NCI-H1105 treated with DMSO at 0.1 percent for 48 hours (cell line): ENCODE measurements at regions not wholly inside any gene's neighbourhood (a gene's known extent, or its start where the extent isn't known, plus 50 kb on each side); places are given as distances from the start of the nearest gene placed in this dataset.

Source experiments
- DNase-seq: peaks from one replicate; lab custom pipeline; 2025; lab: John Stamatoyannopoulos, UW

DNA sequence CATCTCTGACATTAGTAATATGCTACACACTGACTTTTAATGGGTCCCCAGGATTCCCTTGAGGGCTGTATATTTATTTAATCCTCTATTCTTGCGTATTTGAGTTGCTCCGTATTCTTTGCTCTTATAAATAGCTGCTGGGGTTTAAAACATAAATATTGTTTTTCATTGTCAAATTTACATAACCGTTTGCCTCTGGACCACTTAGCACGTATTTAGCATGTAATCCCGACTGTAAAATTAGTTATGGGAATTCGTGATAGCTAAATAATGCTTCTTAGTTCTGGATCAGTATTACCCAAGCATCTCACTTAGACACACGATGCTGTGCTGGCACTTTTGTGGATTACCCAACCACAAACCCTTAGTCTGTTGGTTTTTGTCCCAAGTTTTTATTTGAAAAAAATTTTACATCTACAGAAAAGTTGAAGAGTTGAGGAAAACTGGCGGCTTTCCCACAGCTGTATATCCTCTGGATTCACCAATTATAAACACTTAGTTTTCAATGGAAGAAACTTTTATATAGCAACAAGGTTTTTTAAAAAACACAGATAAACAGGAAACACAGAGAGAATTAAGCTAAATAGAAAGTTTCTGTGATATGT lies 296.8 kb upstream of the TPM1 start:
- DNase-seq, result no peak

DNA sequence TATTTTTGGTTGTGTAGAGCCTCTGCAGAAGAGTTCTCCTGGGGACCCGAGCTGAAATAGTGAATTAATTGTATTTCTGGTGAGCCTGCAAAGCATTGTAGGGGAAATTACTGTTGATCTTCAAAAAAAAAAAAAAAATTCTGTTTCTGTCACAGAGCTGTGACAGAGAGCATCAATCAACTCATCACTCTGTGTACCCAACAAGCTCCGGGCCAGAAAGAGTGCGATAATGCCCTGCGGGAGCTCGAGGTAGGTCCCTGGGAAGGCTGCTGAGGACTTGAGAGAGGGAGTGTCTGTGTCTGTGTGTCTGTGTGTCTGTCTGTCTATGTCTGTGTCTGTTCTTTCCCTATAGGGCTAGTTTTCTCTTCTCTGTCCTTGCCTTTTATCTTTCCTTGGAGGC lies 294.4 kb upstream of the TPM1 start:
- DNase-seq, result no peak

DNA sequence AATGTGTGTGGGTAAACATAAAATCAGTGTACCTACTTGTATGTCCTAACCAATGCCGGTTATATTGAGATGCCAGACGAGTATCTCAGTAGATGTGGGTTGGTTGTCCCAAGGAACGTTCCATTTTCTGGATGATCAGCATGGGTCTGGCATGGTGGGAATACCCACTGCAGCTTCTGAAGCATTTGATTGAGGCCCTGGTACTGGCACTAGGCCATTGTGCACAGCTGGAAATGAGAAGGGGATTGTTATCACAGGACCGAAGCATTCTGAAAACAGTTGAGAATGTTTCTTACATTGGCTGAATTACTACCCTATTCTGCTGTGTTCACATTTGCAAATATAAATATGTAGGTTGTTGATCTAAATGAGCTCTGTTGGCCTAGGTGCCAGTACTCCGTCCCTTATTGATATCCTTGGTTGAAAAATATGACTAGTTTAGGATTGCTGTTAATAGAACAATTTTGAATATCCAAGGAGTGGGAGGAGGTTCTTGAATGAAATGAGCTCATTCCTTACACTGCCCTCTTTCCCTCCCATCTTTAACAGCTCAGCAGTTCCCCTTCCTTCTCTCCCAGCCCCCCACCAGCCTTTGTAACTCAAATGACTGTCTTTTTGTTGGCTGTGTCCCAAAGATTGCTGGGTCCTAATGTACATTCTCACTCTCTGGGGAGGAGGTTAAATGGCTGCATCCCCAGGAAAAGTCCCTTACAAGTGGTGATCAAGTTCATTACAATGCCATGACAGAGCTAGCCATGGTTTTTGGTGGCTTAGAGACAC lies 293.3 kb upstream of the TPM1 start:
- no peak for DNase-seq

DNA sequence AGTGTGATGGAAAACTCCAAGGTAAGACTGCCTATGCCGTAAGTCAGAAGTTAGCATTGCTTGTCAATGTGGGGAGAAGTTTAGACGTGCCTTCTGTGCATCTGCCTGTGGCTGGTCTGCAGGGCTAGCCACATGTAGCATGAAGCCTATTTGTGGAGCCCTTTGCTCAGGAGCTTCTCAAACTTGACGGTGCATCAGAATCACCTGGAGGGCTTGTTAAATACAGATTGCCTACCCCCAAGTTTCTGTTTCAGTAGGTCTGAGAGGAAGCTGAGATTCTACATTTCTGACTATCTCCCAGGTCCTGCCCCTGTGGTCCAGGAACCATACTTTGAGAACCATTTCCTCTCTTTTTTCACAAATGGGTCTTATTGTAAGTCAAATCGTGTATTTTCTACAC lies 292.1 kb upstream of the TPM1 start:
- no peak for DNase-seq

DNA sequence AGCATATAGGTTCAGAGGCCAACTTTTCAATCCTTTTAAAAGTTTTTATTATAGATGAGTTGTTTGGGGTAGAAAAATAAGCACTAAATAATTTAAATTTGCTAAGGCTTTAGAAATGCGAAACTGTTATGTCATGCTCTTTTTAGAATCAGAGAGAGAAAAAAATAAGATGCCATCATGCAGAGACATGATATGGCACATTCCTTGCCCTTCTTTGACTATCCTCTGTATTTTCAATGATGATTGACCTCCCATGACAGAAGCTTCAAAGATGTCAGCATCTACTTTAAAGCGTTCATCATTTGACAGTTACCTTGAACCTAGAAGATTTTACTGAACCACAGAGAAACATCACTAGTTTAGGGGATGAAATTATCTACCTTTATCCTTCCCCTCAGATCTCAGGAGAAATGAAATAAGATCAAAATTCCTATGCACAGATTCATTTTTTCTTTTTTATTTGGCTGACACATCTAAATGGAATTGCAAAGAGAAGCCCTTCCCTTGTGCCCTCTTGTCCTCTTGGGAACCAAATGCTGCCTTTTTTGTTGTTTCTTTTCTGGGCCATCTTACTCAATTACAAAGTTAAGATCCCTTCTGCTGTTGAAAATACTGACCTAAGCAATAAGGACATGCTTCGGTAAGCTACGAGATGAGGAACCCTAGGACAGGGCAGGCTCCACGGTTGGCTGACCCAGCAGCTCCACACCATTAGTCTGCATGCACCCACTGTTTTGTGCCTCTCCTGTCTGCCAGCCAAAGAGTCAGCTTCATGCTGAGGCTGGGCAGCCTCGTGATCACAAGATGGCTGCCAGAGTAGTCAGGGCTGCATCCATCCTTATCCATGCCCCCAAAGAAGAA lies 289.7 kb upstream of the TPM1 start:
- DNase-seq, result no peak

DNA sequence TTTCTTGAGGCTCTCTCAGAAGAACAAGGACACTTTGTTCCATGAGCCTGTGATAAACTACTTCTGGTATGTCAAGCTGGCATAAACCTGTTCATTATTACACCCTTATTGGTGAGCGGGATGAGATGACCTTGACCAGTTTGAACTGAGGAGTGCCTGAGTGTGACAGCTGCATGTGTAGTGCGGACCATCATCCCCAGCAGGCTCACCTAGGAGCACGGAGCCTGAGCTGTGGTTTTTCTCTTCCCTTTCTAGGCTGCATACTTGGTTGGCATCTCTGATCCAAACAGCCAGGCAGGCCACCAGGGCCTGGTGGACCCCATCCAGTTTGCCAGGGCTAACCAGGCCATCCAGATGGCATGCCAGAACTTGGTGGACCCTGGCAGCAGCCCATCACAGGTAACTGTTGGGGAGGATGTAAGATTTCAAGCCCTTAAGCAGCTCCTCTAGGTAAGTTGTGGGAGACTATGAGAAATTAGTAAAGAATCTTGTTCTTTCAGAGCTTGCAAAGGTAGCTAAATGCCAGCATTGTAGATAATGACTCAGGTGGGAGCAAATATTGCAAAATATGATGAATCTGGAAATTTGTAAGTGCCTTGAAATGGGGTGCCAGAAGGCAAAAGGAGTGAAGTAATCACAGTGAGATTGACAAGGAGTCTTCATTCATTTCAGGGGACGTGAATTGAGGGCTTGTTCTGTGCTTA lies 288.9 kb upstream of the TPM1 start:
- DNase-seq, result no peak

DNA sequence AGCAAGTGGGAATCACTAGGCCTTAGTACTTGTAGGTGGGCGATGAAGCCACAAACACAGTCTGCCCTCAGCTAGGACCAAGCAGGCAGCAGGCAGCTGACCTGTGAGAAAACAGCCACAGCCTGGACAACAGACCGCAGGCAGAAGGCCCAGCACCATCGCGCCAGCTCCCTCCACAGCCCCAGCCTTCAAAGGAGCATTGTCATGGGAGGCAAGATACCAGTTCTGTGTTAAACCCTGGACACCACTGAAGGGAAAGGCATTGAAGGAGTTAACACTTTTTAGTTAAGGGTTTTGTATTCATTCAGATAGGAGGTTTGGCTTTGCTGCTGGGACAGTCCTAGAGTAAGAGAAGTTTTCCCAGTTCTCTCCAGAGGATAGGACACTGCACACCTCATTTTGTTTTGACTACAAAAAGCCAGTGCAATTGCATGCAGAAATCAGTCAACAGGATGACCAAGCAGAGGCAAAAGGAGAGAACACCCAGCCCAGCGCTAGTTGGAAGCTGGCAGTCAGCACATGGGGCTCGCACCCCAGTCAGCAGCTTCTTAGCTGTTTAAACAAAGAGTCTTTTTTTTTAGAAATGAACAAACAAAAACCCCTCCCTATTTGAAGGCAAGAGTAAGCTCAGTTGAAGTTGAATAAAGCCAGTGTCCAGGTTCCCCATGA lies 286.1 kb upstream of the TPM1 start:
- DNase-seq, result no peak

DNA sequence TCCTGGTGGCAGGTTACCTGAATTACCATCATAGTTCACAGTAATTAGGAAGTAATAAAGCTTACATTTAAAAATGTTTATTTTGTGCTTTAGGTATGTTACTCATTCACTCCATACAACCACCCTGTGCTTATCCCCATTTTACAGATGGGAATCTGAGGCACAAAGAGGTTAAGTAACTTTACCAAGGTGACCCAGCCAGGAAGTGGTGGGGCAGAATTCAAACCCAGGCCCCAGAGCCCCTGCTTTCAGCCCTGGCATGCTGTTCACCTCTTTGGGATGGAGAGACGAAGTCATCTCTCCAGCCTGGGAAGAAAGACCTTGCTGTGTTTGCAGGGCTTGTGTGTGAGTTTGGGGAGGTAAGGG lies 285.6 kb upstream of the TPM1 start:
- no peak for DNase-seq

DNA sequence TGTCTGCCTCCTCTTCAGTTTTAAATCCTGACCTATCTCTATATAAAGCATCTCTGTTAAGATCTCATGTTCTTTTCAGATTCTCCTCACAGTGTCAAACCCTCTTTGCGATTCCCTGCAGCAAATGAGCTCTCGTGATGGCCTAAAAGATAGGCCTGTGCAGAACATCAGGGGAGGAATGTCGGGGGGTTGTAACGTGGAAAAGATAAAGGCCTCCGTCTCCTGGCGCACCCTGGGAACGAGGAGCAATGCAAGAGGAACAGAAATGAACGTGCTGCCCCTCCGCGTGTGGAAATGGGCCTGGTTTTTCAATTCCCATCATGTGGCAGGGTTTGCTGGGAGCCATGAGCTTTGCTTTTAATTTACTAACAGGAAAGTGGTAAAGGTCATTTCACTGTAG lies 285.0 kb upstream of the TPM1 start:
- DNase-seq, result no peak

DNA sequence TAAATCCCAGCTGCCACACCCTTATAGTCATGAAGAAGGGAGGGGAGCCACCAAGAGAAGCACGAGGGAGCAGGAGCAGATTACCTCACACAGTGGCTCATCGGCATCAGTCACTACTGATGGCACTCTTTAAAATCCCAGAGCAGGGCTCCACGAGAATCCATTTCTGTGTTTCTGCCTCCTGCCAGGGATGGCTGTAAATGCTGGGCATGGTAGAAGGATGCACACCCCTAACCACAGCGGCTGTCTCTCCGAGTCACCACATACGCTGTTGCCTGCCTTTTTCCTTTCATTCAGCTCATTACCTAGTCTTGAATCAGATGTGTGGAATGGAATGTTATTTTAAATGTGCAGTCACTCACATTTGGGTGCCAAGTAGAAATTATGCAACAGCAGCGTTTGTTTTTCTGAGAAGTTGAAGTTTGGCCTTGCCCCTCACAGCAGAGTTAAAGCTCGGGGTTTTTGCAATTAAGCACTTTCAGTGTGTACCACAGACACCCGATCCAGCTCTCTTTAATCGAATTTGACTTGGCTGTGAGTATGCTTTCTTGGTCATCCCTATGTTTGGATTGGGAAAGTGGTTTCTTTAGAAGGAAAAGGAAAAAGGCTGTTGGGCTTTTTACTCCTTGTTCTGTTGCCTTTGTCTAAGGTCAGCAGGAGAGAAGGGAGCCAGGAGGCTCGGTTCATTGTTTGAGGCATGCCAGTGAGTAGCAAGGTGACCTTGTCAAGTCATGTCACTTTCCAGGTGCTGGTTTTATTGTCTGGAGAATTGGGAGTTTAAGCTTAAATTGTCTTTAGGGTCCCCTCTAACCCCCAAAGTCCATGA lies 284.2 kb upstream of the TPM1 start:
- no peak for DNase-seq

DNA sequence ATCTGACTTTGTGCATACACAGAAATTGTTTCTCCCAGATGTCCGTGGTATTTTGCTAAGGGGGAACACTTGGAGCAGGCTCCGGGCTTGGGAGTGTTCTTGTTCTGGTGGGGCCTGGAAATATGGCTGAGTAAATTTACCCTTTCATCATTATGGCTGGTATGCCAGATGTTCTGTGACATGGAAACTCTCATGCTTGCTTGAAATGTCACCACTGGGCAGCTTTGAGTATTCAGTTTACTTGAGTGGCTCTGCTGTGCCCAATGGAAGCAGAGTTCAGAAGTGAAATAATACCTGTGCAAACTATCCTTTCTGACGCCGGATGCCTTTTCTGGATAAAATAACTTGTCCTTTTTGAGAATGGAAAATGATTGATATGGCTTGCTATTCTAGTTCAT lies 283.6 kb upstream of the TPM1 start:
- no peak for DNase-seq

DNA sequence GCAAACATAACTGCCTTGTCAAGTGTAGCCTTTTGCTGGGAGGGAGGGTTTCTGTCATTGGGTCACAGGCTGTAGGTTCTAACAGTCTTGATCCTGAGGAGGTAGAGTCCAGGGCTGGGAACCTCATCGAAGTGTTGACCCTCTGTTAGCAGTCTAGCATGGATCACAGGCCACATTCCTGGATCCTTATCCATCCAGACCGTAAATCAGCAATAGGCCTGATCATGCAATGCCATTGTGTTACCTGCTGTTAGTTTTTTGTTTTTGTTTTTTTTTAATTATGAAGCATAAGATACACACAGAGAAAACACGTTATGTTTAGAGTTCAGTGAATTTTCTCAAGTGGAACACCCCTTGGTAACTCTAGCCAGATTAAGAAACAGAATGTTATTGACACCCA lies 282.0 kb upstream of the TPM1 start:
- DNase-seq, result no peak

DNA sequence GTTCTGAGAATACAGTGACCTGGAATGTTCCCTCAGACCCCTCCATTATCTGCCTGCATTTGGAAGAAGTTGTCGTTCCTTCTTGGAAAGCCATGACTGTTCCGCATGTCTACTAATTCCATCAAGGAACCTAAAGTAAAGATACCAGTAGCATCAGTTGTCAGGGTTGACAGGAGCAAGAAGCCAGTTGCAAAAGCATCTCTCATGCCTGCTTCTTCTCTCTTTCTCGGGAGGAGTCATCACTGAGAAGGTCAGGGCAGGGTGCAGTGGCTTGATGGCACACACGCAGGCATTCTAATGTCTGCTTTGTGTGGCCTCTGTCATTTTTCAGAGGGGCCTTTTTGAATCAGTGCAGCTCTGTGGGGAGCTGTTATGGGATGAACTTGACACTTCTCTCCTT lies 276.6 kb upstream of the TPM1 start:
- no peak for DNase-seq

DNA sequence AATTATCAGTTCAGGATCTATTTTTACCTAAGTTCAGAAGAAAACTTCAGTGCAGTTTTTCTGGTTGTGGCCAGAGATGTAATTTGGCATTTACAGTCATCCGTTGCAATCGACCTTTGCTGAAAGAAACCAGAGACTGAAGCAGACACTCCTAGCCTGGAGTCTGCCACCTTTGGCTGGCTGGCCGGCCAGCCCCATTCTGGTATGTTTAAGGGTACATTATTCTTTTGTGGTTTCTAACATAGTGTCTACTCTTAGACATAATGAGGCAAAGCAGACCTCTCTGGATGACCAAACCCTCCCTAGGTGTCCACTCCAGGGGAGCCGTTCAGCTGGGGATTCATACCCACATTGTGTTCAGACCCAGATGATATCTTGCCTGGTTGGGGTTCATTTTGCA lies 275.9 kb upstream of the TPM1 start:
- no peak for DNase-seq

DNA sequence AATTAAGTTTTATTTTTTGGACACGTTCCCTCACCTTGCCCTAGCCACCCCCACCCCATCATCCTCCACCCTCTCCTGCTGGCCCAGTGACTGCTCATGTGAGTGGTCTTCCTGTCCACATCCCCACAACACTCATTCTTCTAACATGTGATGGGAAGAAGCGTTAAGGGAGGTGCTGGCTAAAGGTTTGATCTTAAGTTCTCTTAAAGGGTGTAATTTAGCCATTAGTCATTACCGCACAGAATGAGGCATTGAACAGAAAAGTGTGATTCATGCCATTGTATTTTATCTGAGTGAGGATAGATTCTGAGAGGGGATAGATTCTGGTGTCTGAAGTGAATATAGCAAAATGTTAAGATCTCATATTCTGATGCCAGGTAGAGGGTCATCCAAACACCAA lies 272.9 kb upstream of the TPM1 start:
- no peak for DNase-seq

DNA sequence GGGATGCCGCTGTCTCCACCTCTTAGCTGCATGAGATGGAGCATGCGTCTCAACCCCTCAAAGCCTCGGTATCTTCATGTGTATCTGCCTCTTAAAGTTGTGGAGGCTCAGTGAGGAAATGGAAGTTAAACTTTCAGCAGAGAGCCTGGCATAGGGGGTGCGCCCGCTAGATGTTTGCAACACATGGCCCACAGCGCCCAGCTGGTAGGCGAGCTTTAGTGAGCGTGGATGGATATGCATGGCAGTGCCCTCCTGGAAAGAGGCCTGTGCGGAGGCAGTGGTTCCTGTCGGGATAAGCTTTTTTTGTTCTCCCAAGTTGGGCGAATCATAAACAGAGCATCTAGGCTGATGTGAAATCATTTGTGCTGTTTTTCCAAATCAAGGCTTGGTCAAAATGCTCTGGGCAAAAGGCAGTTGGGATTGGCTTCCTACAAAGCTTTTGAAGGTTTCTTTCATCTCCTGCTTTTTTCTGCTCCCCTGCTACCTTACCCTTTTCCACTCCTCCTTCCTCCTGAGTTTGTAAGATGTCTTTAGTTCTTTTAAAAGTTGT lies 272.4 kb upstream of the TPM1 start:
- no peak for DNase-seq

DNA sequence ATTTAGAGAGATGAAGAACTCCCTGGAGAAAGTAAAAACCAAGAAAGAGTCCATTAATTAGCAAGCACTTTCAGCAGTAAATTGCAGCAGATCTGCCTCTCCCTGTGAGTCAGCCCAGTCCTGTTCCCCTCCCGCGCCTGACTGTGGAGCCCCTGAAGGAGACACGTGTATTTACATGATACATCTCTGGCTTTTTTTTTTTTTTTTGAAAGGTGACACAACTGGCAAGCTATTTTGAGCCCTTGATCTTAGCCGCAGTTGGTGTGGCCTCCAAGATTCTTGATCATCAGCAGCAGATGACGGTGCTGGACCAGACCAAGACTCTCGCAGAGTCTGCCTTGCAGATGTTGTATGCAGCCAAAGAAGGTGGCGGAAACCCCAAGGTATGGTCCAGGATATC lies 271.8 kb upstream of the TPM1 start:
- DNase-seq, result no peak

DNA sequence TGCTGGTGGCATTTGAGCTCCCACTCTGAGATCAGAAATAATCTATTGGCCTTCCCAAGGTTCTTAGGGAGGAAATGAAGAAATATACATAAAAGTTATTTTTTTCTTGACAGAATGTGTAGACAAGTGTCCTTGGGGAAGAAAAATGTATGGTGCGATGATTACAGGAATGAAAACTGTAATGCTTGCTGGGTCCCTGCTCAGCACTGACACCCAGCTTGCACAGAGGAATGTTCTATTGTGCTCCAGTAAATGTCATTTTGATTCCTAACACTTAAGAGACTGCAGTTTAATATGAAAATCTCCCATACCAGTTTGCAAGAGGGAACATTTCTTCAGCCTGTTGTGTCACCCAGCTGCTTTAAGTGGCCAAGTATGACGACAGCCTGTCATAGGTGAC lies 271.3 kb upstream of the TPM1 start:
- no peak for DNase-seq

DNA sequence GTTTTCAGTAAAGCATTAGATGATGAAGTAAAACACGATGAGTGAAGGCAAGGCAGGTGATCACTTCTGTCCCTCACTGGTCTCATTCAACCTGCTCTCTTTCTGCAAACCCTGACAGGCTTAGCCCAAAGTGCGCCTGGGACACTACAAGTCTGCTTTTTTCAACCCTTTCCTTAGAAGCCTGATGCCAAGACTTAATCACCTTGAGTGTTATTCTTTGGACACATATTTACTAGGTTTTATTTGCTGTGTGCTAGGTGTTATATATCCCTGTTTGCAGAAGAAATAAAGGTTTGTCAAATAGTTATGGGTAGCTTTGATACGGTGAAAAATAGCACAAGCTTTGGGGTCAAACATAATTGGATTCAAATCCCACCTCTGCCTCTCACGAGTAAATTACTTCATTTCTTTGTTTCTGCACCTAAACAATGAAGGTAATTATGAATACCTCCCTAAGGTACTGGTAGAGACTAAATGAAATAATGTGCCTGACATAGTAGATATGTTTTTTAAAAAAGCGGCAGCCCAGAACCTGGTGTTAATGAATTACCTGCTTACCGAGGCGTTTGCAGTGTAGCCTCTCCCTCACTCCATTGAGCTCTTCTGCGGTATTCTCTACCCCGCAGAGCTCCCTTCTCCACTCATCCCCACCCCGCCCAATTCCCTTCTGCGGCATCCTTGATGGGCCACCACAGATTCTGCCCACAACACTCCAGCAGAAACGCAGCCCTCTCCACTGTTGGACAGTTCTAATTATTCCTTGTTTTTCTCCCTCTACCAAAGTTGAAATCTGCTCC lies 269.0 kb upstream of the TPM1 start:
- no peak for DNase-seq

DNA sequence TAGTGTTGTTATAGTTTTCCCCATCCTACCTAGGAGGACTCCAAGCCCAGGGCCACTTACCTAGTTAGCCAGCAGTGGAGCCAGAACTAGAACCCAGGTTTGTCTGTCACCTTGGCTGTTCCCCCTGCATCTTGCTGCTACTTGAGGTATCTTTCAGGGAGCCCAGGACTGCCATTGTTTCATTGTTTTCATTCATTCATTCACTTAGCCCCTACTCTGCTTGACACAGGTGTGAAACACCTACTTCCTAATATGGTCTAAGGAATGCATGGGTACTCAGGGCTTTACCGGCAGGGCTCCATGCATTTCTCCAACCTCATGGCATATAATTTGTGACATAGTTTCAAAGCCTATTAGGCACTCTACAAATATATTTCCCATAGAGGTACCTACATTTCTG lies 266.6 kb upstream of the TPM1 start:
- DNase-seq, result no peak
